Esophagus muscularis mucosa (tissue), 4 donors: ENCODE measurements at regions not wholly inside any gene's neighbourhood (a gene's known extent, or its start where the extent isn't known, plus 50 kb on each side); places are given as distances from the start of the nearest gene placed in this dataset.

Experiments used
- CTCF ChIP-seq, 3 experiments: fragments of 200-600 bp in 2 of 3; fragments of 450-650 bp in 1 of 3; sonication (generic) in 2 of 3; IDR thresholded peaks; one replicate each; pipeline ENCODE4 v1.5.1; 2017 to 2019; ENCODE audit warnings: antibody characterized with exemption in 3 of 3, mild to moderate bottlenecking in 2 of 3, moderate library complexity in 1 of 3
- EP300 ChIP-seq: sonication (generic); formaldehyde crosslinking; IDR thresholded peaks from one replicate; pipeline ENCODE4 v1.6.1; 2017; ENCODE audit warnings: antibody characterized with exemption
- POLR2A ChIP-seq: fragments of 450-650 bp; IDR thresholded peaks from one replicate; pipeline ENCODE4 v1.6.1; 2017; ENCODE audit warnings: antibody characterized with exemption, moderate library complexity, mild to moderate bottlenecking, low read depth
- POLR2AphosphoS5 ChIP-seq, 2 donors: sonication (generic); formaldehyde crosslinking; IDR thresholded peaks; one replicate each; pipeline ENCODE4 v1.6.1; 2017; ENCODE audit warnings: antibody characterized with exemption in 2 of 2

DNA sequence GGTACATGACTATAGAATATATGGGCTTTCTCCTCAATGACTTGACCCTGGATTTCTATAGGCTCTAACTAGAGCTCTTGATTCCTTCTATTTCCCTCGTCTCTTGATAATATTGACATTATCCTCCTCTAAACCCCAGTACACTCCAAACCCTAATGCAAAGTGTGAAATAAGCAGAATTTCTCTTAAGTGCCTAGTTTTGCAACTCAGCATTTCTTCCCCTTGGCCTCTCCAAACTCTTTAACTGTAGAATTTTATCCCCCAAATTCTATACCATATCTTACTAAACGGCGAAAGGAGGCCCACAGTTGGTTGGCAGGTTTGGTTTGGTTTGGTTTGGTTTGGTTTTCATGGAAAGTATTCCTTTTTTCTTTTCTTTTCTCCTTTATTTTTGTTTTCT is 498.7 kb downstream of the CCER1 start:
- TF ChIP-seq CTCF (IDR thresholded peaks at IDR 0.05) (no peak), POLR2A (no peak), POLR2AphosphoS5 (IDR thresholded peaks at IDR 0.05) (no peak), EP300 (no peak)
